ENCODE measurements at regions not wholly inside any gene's neighbourhood (a gene's known extent, or its start where the extent isn't known, plus 50 kb on each side); places are given as distances from the start of the nearest gene placed in this dataset.
"Not testable (repeated sequence)": the region's sequence is repeated elsewhere in the genome, so short reads cannot be mapped to it uniquely, and the experiment has no call there.

DNA sequence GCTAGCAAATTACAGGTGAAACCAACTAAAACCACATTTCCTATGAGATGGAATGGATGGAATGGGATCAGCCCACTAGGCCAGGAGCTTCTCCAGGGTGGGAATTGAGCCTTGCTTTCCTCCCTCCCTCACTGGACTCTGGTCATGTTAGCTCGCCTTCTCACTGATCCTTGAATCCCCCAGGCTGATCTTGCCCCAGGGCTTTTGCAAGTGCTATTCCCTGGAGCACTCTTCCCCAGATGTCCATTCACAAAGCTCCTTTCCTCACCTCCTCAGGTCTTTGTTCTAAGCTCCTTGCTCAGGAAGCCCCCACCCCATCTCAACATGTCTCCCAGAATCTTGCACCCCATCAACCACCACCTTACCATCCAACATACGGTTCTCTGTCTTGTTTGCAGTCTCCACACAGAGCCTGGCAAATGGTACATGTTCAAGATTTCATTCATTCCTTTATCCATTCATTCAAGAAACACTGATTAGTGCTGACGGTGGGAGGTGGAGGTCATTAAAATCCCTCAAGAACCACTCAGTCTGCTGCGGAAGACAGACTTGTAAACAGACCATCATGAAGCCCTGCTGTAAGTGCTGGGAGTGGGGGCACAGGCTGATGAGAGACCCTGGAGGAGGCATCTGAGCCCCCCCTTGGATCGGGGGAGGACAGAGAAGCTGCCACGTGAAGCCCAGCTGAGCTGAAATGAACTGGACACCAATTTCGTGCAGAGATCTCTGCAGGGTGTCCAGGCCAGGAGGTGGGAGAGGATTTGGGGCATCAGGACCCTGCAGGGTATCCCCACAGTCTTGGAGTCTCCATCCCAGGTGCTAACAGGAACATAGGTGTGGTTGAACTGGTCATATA is 141.7 kb downstream of the BARX1 start:
- peak; percentile 6 for DNase-seq (ENCODE audit: low spot score)

DNA sequence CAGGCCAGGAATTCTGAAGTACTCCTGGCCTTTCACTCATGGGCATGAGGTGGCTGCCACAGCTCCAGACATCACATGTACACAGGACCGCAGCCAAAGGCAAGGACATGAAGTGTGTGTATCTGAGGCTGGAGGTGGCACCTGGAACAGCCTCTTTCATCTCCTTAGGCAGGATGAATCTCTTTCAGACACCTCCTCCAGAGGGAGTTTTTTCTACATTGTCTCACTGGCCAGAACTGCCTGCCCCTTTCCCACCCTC is 142.8 kb downstream of the BARX1 start:
- no peak for DNase-seq (ENCODE audit: low spot score)

DNA sequence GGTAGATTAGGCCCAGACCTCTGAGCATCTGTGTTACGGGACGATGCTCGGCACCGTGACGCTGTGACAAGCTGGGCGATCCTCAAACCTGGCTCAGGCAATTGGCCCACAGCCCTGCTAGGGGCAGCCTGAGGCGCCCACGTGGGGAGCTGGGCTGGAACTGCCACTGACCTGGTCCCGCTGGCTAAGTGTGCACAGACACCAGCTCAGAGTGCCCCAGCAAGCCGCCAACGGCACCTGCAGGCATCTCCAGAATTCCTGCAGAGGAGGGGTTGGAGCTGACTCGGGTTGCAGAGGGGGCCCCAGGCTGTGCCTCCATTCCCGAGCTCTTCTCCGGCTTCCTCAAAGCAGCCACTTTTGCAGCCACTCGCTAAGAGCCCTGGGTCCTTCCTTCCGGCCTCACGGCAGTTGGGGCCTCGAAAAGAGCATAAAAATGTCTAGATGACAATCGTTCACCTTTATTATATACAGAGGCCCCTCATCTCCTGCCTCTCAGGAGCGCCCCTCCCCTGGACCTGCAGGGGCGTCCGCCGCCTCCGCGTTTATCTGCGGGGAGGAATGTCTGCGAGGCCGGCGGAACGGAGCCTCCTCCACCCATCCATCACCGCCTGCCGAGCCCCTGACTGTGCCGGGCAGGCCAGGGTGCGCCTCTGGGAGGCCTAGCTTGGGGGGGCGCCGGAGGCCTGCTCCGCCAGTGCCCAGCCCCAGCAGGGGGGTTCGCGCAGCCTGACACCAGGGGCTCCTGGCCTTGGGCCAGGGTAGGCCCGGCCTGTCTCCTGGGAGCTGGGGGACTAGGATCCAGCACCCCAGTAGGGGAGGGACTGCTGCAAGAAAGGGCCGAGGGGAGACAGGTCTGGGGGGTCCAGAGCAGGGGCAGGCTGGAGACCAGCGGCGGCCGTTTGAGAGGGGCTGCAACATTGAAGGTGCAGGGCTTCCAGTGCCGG is 144.9 kb downstream of the BARX1 start:
- peak; percentile 15 for DNase-seq (ENCODE audit: low spot score)

DNA sequence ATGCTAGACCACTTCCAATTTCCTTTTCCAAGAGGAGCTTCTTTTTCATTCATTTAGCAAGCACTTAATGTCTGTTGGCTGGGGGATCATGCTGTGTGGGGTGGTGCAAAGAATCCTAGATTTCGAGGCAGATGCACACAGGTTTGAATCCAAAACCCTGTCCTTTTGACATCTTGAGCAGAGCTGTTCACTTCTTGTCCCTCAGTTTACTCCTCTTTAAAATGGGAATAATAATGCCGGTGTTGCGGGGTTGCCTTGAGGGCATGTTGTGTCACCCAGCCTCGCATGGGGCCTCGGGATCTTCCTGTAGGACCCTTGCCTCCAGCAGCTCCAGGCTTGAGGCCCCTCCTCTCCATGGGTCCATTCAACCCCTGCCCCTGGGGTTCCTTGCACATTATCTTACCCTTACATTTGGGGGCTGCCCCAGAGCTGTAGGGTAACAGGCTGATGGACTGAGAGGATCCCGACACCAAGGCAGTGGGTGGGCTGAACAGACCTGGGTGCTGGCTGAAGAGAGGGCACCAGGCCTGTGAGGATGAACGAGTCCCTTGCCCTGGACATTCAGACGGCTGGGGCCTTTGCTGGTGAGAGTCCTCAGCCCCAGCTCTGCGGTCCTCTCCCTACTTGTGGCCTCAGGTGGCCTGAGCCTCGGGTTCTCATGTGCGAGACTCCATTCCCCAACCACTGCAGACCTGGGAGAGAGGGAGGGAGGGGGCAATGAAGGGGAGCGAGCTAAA is 145.8 kb downstream of the BARX1 start:
- DNase-seq (ENCODE audit: low spot score) = peak; percentile 7

DNA sequence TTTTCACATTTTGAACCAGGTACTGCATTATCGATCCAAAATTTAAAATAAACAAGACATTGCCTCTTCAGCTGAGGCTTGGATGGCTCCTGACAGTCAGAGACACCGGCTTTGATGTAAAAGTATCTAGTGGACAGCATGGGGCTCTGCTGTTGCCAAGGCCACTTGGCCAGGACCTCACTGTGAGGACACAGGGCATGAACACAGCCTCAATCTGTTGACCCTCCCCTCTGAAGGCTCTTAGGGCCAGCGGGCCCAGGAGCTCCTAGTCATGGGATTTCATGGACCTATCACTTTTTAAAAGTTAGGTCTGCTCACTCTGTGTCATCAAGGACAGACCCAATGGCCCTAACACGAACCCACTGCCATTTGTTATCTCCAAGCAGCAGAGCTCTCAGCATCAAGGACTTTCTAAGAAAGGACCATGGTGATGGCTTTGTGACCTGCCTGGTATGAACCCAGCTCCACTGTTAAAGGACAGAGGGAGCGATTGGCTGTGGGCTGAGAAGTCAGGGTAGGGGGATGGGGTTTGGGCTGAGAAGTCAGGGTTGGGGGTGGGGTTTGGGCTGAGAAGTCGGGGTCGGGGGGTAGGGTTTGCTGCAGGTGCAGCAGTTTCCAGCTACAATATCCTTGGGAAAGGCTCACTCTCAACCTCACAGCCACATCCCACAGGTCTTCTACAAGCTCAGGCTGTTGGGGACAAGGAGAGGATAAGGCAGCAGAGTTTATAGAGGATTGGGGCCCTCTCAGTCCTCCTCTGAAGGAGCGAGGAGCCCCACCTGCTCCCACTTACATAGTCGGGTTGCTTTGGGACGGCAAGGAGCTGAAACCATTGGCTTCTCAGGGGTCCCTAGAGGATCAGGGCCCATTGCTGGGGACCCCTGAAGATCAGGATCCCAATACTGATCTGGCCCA is 146.8 kb downstream of the BARX1 start:
- DNase-seq (ENCODE audit: low spot score) = no peak

DNA sequence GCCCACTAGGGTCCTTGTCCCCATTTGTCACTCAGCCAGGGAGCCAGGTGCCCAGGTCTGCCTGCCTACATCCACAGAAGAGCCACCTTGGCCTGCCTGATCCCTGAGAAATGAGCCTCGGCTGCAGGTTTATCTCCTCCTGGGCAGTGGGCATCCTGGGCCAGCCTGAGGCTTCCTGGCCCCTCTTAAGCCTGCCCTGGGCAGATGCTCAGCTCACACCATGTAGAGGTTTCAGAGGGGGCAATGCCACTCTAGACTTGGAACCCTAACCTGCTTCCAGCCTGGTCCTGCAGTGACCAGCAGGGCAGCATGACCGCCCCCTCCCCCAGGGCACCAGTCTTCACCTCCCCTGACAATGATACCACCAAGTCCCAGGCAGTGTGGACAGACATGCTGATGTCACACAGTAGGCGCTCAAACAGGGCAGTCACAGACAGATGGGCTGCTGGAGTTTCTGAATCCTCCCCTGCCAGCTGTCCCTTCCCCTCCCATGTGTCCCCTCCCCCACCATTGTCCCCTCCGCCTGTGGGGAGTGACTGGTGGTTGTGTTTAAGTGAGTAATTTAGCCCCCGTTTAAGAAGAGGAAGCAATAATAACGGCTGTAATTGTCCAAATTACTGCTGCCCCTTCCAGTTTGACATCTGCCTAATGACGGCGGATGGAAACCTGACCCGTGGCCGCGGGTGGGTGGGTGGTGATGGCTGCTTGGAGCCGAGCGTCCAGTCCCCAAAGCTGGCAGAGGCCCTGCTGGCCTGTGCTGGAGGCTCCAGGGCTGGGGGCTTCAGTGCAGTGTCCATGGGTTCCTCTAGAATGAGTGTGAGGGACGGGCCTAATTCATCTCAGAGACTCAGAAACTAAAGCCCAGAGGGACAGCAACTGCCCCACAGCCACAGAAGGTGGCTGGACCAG is 147.7 kb downstream of the BARX1 start:
- DNase-seq (ENCODE audit: low spot score) = no peak

DNA sequence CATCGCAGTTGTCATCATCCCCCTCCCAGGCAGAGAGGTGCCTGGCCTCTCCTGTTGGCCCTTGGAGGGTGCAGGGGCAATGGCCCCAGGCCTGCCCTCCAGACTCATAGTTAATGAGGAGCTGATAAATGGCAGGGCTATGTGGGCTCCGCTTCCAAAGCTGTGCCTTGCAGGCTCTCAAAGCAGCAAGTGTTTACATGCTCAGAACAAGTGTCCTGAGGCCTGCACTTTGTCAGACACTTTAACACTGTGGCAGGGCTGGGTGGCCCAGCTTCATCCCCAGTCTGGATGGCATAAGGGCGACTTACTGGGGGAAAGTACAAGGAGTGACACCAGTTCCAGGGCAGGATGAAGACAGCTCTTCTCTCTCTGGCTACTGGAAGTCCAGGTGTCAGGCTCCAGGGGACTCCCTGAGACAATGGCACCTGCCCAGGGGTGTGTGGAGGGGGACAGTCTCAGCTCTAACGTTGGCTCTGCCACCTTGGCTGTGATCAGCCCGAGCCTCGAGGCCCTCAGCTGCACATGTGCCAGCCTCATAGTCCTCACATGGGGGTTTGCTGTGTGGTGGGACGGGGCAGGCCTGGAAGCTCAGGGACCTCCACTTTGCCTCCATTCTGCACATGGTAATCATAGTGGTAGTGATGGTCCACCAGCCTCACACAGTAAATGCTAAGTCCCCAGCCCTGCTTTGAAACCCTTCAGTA is 153.4 kb downstream of the BARX1 start:
- no peak for DNase-seq (ENCODE audit: low spot score)

GRCh38 chr9:93801120-93801519 is 154.0 kb downstream of the BARX1 start:
- no peak for DNase-seq (ENCODE audit: low spot score)

DNA sequence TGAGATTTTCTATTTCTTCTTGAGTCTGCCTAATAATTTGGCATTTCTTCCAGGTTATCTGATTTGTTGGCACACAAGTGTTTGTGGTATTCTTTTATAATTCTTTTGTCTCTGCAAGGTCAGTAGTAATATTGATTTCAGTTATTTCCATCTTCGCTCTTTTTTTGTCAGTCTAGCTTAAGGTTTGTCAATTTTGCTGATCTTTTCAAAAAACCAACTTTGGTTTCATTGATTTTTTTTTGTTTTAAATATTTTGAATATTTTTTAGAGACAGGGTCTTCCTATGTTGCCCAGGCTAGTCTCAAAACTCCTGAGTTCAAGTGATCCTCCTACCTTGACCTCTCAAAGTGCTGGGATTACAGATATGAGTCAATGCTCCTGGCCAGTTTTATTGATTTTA is 162.8 kb downstream of the BARX1 start:
- DNase-seq (ENCODE audit: low spot score) = no peak

DNA sequence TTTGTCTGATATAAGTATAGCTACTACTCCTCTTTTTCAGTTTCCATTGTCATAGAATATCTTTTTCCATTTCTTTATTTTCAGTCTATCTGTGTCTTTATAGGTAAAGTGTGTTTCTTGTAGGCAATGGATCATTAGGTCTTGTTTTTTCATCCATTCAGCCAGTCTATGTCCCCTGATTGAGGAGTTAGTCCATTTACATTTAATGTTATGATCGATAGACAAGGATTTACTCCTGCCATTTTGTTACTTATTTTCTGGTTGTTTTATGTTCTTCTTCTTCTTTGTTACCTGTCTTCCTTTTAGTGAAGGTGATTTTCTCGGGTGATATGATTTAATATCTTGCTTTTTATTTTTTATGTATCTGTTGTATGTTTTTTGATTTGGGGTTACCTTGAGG is 169.0 kb downstream of the BARX1 start:
- DNase-seq (ENCODE audit: low spot score) = no peak

- DNase-seq (ENCODE audit: low spot score) = no peak
These were observed 178.3 kb downstream of the BARX1 start for GRCh38 chr9:93776873-93777272.

DNA sequence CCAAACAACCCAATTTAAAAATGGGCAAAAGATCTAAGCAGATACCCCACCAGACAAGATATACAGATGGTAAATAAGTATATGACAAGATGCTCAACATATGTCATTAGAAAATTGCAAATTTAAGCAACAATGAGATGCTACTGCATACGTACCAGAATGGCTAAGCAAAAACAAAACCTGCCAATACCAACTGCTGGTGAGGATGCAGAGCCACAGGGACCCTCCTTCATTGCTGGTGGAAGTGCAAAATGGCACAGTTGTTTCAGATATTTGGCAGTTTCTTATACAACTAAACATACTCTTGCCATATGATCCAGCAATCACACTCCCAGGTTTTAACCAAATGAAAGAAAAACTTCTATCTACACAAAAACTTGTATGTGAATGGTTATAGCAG is 178.9 kb downstream of the BARX1 start:
- no peak for DNase-seq (ENCODE audit: low spot score)

- no peak for DNase-seq (ENCODE audit: low spot score)
These were observed 180.6 kb downstream of the BARX1 start for GRCh38 chr9:93774331-93775102.

DNA sequence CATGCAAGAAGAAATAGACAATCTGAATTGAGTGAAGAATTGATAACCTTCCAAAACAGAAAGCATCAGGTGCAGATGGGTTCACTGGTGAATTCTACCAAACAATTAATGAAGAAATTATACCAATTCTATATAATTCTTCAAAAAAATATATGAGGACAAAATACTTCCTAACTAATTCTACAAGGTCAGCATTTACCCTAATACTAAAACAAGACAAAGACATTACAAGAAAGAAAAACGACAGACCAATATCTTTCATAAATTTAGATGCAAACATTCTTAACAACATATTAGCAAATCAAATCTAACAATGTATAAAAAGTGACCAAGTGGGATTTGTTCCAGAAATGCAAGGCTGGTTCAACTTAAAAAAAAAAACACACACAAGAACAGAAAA is 183.9 kb downstream of the BARX1 start:
- DNase-seq (ENCODE audit: low spot score) = no peak

- DNase-seq (ENCODE audit: low spot score) = no peak
These were observed 185.4 kb downstream of the PHF2 start for GRCh38 chr9:93761822-93762221.

DNA sequence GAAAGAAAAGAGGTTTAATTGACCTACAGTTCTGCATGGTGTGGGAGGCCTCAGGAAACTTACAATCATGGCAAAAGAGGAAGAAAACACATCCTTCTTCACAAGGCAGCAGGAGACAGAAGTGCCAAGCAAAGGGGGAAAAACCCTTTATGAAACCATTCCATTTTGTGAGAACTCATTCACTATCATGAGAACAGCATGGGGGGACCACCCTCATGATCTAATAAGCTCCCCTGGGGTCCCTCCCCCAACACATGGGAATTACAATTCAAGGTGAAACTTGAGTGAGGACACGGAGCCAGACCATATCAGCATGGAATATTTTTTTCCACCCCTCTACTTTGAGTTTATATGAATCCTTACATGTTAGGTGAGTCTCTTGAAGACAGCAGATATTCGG is 173.7 kb downstream of the PHF2 start:
- no peak for DNase-seq (ENCODE audit: low spot score)

- not testable (repeated sequence) for DNase-seq (ENCODE audit: low spot score)
These were observed 172.4 kb downstream of the PHF2 start for GRCh38 chr9:93748827-93749226.

GRCh38 chr9:93731963-93732362 is 155.6 kb downstream of the PHF2 start:
- no peak for DNase-seq (ENCODE audit: low spot score)

DNA sequence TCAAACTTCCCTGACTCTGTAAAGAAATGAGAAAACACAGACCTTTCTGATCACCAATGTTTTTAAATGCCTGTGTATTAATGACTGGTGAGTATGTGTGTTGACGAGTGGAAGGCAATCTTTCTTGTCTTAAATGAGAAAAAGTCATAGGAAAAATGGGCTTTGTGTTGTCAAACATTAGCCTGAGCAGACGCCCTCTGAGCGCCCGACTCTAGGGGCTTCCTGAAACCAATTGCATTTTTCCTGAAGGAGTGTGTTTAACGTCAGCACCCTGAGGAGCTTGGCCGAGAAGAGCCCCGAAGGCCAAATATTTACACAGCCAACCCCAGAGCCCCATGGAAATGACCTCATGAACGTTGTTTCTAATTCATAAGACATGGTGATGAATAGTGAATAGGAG is 154.3 kb downstream of the PHF2 start:
- DNase-seq (ENCODE audit: low spot score) = no peak

Data from AG20443 (cell line).